Mucosa of descending colon (tissue), 3 donors: ENCODE measurements at regions not wholly inside any gene's neighbourhood (a gene's known extent, or its start where the extent isn't known, plus 50 kb on each side); places are given as distances from the start of the nearest gene placed in this dataset.

ENCODE experiments used
- ATAC-seq: fragments of 200-7000 bp; cut with Tn5 transposase; one replicate; pipeline ENCODE4 v1.9.1; 2020; ENCODE audit warnings: mild to moderate bottlenecking, moderate library complexity
- DNase-seq, 3 donors: peaks; one replicate each; pipeline ENCODE4 v3.0.0-alpha.2; 2020
- H3K36me3 ChIP-seq: fragments of 200-600 bp; one replicate; pipeline ENCODE4 v1.8.0; 2021; ENCODE audit warnings: low read depth, mild to moderate bottlenecking
- H3K4me1 ChIP-seq: fragments of 200-600 bp; one replicate; pipeline ENCODE4 v1.8.0; 2021; ENCODE audit warnings: low read depth, mild to moderate bottlenecking
- H3K4me3 ChIP-seq: fragments of 200-600 bp; one replicate; pipeline ENCODE4 v1.8.0; 2021; ENCODE audit warnings: mild to moderate bottlenecking
- H3K9me3 ChIP-seq: fragments of 200-600 bp; one replicate; pipeline ENCODE4 v1.8.0; 2021; ENCODE audit warnings: mild to moderate bottlenecking
- intact Hi-C, 2 donors: fragments of 100-400 bp; cut with DNase I in 1 of 2; cut with micrococcal nuclease in 1 of 2; formaldehyde crosslinking; loops; one replicate each; pipeline versions ENCODE4 v1.11.0 to v1.11.1; 2022; cut with DNase I, micrococcal nuclease
- TF ChIP-seq, protein P1 (sequence below): fragments of 200-600 bp; IDR thresholded peaks from one replicate; pipeline ENCODE4 v1.8.0; 2022; ENCODE audit warnings: antibody characterized with exemption, mild to moderate bottlenecking
- donor health status: DM: no; HTN: no; CAD: no; lungs with moderate emphysema.
- donor health status: DM: no; HTN: no; CAD: no.
- donor health status: DM: no; HTN: yes; CAD: no.

DNA sequence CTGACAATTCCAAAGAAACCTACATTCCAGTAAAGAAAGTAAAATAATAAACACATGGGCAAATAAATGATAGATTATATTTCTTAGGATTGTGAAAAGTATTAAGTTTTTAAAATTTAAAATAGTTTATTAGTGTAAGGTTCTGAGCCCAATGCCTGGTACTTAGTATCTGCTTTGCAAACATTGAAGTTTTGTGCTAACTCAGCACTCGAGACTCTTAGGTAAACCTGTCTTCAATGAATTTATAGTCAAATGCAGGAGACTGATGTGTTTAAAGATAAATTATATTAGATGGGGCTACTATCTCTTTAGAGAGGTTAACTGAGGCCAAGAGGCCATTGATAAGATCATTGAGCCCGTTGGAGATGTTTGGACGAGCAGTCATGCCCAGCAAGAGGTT, 138.3 kb upstream of the SALL1 start:
- Histone ChIP-seq H3K9me3 (no peaks in the 10 kb centered on the region), H3K36me3 (no peaks in the 10 kb centered on the region), H3K4me3 (no peak overlapping the region), H3K4me1 (no peaks in the 10 kb centered on the region)
- no peak for DNase-seq
- TF ChIP-seq, protein P1, sequence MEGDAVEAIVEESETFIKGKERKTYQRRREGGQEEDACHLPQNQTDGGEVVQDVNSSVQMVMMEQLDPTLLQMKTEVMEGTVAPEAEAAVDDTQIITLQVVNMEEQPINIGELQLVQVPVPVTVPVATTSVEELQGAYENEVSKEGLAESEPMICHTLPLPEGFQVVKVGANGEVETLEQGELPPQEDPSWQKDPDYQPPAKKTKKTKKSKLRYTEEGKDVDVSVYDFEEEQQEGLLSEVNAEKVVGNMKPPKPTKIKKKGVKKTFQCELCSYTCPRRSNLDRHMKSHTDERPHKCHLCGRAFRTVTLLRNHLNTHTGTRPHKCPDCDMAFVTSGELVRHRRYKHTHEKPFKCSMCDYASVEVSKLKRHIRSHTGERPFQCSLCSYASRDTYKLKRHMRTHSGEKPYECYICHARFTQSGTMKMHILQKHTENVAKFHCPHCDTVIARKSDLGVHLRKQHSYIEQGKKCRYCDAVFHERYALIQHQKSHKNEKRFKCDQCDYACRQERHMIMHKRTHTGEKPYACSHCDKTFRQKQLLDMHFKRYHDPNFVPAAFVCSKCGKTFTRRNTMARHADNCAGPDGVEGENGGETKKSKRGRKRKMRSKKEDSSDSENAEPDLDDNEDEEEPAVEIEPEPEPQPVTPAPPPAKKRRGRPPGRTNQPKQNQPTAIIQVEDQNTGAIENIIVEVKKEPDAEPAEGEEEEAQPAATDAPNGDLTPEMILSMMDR, result no peak
- intact Hi-C loops, result no loop called here
- ATAC-seq, result no peak

DNA sequence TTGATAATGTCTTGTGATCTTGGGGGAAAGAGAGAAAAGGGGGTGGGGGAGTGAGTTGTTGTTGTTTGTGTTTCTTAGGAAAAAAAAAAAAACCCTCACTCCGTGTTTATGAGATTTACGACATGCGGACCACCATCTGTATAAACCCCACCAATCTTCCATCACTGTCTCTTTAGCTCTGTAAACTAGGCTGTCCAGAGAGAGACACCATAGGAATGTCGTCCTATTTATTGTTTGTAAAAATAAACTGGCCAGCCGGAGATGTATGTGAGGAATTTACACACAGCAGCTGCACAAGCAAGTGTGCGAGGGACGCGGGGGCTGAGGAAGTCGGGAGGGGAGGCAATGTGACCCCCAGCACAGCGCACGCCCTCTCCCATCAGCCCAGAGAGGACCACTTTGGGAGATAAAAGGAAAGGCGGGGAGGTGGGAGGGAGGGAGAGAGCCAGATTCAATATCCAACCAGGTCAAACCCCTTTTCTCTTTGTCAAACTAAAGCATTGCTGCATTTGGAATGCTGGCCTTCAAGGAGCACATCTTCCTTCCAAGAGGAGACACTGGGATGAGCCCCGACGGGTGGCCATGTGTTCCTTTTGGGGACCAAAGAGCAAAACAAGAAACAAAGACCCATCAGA, 136.2 kb upstream of the SALL1 start:
- Histone ChIP-seq H3K4me1 (no peaks in the 10 kb centered on the region), H3K9me3 (no peaks in the 10 kb centered on the region), H3K4me3 (no peak overlapping the region), H3K36me3 (no peaks in the 10 kb centered on the region)
- intact Hi-C loops, result no loop called here
- TF ChIP-seq, protein P1, result no peak
- ATAC-seq (no peak), DNase-seq (no peak)

DNA sequence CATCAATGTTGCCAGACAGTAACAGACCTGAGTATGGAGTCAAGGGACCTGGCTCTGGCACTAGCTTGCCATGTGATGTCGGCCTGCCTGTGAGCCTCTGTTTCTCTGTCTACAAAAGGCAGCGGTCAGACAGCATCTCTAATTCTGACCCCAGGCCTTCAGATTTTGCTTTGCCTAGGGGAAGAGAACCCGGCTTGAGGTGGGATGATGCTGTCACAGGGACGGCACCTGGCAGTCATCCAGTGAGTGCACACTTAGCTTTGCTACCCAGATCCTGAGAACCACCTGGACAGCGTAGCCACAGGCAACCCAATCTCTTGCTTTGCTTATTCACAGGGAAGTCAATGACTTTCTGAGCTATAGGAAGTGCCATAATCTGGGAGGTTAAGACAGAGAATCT, 135.2 kb upstream of the SALL1 start:
- ATAC-seq, result no peak
- Histone ChIP-seq H3K4me3 (no peak overlapping the region), H3K4me1 (no peaks in the 10 kb centered on the region), H3K9me3 (no peaks in the 10 kb centered on the region), H3K36me3 (no peaks in the 10 kb centered on the region)
- intact Hi-C loops, result no loop called here
- no peak for DNase-seq
- TF ChIP-seq, protein P1, result no peak

DNA sequence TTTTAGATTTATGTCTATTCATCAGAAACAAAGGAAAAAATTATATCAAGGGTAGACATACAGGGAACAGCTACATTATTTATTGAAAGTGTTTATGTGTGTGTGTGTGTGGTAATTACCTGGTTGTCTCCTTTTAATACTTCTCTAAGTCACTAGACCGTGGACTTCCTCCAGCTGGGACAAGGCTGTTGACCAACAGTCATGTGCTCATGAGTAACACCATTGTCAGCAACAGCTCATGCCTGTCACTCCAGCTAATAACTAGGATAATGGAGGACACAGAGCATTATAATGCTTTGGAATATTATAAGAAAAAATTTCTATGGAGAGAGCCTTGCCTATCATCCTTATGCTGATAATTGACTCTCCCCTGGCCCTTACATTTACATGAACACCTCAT, 125.3 kb upstream of the SALL1 start:
- DNase-seq (no peak), ATAC-seq (no peak)
- no peak overlapping the region for H3K4me3 ChIP-seq
- intact Hi-C loops, result no loop called here
- H3K4me1 ChIP-seq, result no peaks in the 10 kb centered on the region
- no peaks in the 10 kb centered on the region for H3K36me3 ChIP-seq
- TF ChIP-seq, protein P1, result no peak
- no peaks in the 10 kb centered on the region for H3K9me3 ChIP-seq

DNA sequence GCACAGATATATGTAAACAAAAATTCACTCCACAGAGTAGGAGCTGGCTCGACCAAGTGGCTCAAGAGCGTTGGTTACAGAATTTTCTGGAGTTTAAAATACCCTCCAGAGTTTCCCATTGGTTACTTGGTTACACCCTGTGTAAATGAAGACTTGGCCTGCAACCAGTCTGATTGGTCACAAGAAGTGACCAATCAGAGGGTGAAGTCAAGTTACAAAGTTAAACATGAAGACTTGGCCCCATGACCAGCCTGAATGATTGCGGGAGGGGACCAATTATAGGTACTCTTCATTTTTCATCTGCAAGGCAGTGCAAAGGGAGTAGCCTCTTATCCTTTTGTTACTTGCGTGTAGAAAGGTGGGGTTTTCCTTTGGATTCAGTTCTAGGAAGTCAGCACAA, 121.3 kb upstream of the SALL1 start:
- ATAC-seq (no peak), DNase-seq (no peak)
- Histone ChIP-seq H3K4me3 (no peak overlapping the region), H3K36me3 (no peaks in the 10 kb centered on the region), H3K4me1 (no peaks in the 10 kb centered on the region), H3K9me3 (no peaks in the 10 kb centered on the region)
- TF ChIP-seq, protein P1, result no peak
- intact Hi-C loops, result no loop called here
